ENCODE measurements at regions not wholly inside any gene's neighbourhood (a gene's known extent, or its start where the extent isn't known, plus 50 kb on each side); places are given as distances from the start of the nearest gene placed in this dataset.
A peak's percentile ranks its signal among the peaks of the same experiment; 100 is the strongest.

- H3K27ac Mint-ChIP-seq: no peak overlapping the region
- Histone ChIP-seq H3K27me3 (no peaks in the 10 kb centered on the region), H3K36me3 (no peaks in the 10 kb centered on the region), H3K4me2 (no peak overlapping the region), H4K20me1 (ENCODE audit: low read depth) (no peaks in the 10 kb centered on the region), H3K79me2 (ENCODE audit: low read depth) (no peaks in the 10 kb centered on the region), H3K9me3 (ENCODE audit: low read depth) (no peaks in the 10 kb centered on the region), H3K4me1 (no peaks in the 10 kb centered on the region), H3K27ac (no peak overlapping the region), H3F3A (ENCODE audit: low read depth) (no peaks in the 10 kb centered on the region), H3K9ac (no peak overlapping the region), H3K4me3 (no peak overlapping the region), H2AFZ (replicated peaks) (no peak overlapping the region)
- no peak overlapping the region for H3K4me3 Mint-ChIP-seq
- TF ChIP-seq EZH2phosphoT487 (IDR thresholded peaks at IDR 0.05) (no peak), CTCF (IDR thresholded peaks at IDR 0.05) (peak; percentile 23), EZH2 (IDR thresholded peaks at IDR 0.05) (no peak)
- peaks cover 5% of the 10 kb centered on the region for H3K9me3 Mint-ChIP-seq
- H3K27me3 Mint-ChIP-seq (ENCODE audit: insufficient read depth, low read depth): peaks cover 5% of the 10 kb centered on the region
- no peaks in the 10 kb centered on the region for H3K4me1 Mint-ChIP-seq
- no peak for DNase-seq (ENCODE audit: low spot score)
- H3K36me3 Mint-ChIP-seq: no peaks in the 10 kb centered on the region
Observed at GRCh38 chr5:143685246-143685815, 126.6 kb upstream of the HMHB1 start.

GRCh38 chr5:143683459-143683858, 128.5 kb upstream of the HMHB1 start:
- H3K4me1 ChIP-seq: no peaks in the 10 kb centered on the region
- H3K36me3 ChIP-seq: no peaks in the 10 kb centered on the region
- H3K4me3 ChIP-seq: no peak overlapping the region
- no peaks in the 10 kb centered on the region for H3K9me3 ChIP-seq (ENCODE audit: low read depth)
- no peaks in the 10 kb centered on the region for H3F3A ChIP-seq (ENCODE audit: low read depth)
- no peak overlapping the region for H3K27ac ChIP-seq
- no peak overlapping the region for H2AFZ ChIP-seq (replicated peaks)
- no peaks in the 10 kb centered on the region for H3K36me3 Mint-ChIP-seq
- TF ChIP-seq EZH2phosphoT487 (IDR thresholded peaks at IDR 0.05) (no peak), CTCF (IDR thresholded peaks at IDR 0.05) (no peak), EZH2 (IDR thresholded peaks at IDR 0.05) (no peak)
- H4K20me1 ChIP-seq (ENCODE audit: low read depth): no peaks in the 10 kb centered on the region
- H3K79me2 ChIP-seq (ENCODE audit: low read depth): no peaks in the 10 kb centered on the region
- H3K4me1 Mint-ChIP-seq: no peaks in the 10 kb centered on the region
- no peak overlapping the region for H3K4me2 ChIP-seq
- H3K9me3 Mint-ChIP-seq: no peaks in the 10 kb centered on the region
- H3K27ac Mint-ChIP-seq: no peak overlapping the region
- H3K27me3 Mint-ChIP-seq (ENCODE audit: insufficient read depth, low read depth): peaks cover 5% of the 10 kb centered on the region
- no peak overlapping the region for H3K4me3 Mint-ChIP-seq
- H3K9ac ChIP-seq: no peak overlapping the region
- DNase-seq (ENCODE audit: low spot score): no peak
- H3K27me3 ChIP-seq: no peaks in the 10 kb centered on the region

GRCh38 chr5:143682929-143683386, 129.0 kb upstream of the HMHB1 start:
- no peaks in the 10 kb centered on the region for H3K4me1 Mint-ChIP-seq
- H3K27me3 Mint-ChIP-seq (ENCODE audit: insufficient read depth, low read depth): peaks cover 5% of the 10 kb centered on the region
- H3K9me3 Mint-ChIP-seq: no peaks in the 10 kb centered on the region
- Histone ChIP-seq H3K4me3 (no peak overlapping the region), H3K27ac (no peak overlapping the region), H3K4me2 (no peak overlapping the region), H3K36me3 (no peaks in the 10 kb centered on the region), H2AFZ (replicated peaks) (no peak overlapping the region), H3F3A (ENCODE audit: low read depth) (no peaks in the 10 kb centered on the region), H3K9ac (no peak overlapping the region), H3K27me3 (no peaks in the 10 kb centered on the region), H3K4me1 (no peaks in the 10 kb centered on the region), H3K9me3 (ENCODE audit: low read depth) (no peaks in the 10 kb centered on the region), H4K20me1 (ENCODE audit: low read depth) (no peaks in the 10 kb centered on the region), H3K79me2 (ENCODE audit: low read depth) (no peaks in the 10 kb centered on the region)
- no peak for TF ChIP-seq EZH2phosphoT487 (IDR thresholded peaks at IDR 0.05)
- H3K27ac Mint-ChIP-seq: no peak overlapping the region
- H3K36me3 Mint-ChIP-seq: no peaks in the 10 kb centered on the region
- H3K4me3 Mint-ChIP-seq: no peak overlapping the region
- no peak for DNase-seq (ENCODE audit: low spot score)

GRCh38 chr5:143682246-143682905, 129.6 kb upstream of the HMHB1 start:
- Histone ChIP-seq H2AFZ (replicated peaks) (no peak overlapping the region), H3K4me3 (no peak overlapping the region), H3F3A (ENCODE audit: low read depth) (no peaks in the 10 kb centered on the region), H3K27me3 (no peaks in the 10 kb centered on the region), H4K20me1 (ENCODE audit: low read depth) (no peaks in the 10 kb centered on the region), H3K4me1 (no peaks in the 10 kb centered on the region), H3K27ac (no peak overlapping the region), H3K79me2 (ENCODE audit: low read depth) (no peaks in the 10 kb centered on the region), H3K4me2 (no peak overlapping the region), H3K9ac (no peak overlapping the region), H3K9me3 (ENCODE audit: low read depth) (no peaks in the 10 kb centered on the region), H3K36me3 (no peaks in the 10 kb centered on the region)
- Mint-ChIP-seq H3K27me3 (ENCODE audit: insufficient read depth, low read depth) (peaks cover 5% of the 10 kb centered on the region), H3K4me1 (no peaks in the 10 kb centered on the region), H3K9me3 (no peaks in the 10 kb centered on the region), H3K36me3 (no peaks in the 10 kb centered on the region), H3K4me3 (no peak overlapping the region), H3K27ac (no peak overlapping the region)
- no peak for DNase-seq (ENCODE audit: low spot score)
- TF ChIP-seq EZH2phosphoT487 (IDR thresholded peaks at IDR 0.05) (no peak), EZH2 (IDR thresholded peaks at IDR 0.05) (no peak), CTCF (IDR thresholded peaks at IDR 0.05) (no peak)
